H1 (cell line): ENCODE measurements at regions not wholly inside any gene's neighbourhood (a gene's known extent, or its start where the extent isn't known, plus 50 kb on each side); places are given as distances from the start of the nearest gene placed in this dataset.

Experiments used
- CTCF ChIA-PET: fragments of 300-600 bp; sonication (Branson Sonifier 250); formaldehyde crosslinking; loops from one replicate; lab custom pipeline; 2021; ENCODE audit not compliant: partially characterized antibody; lab: Charles Lee
- POLR2A ChIA-PET: fragments of 300-600 bp; sonication (Branson Sonifier 250); formaldehyde crosslinking; loops from one replicate; lab custom pipeline; 2021; ENCODE audit warnings: inconsistent platforms; ENCODE audit not compliant: partially characterized antibody; lab: Charles Lee
- DNase-seq, 2 experiments: peaks; one replicate each; pipeline versions ENCODE4 v3.0.0 to v3.0.0-alpha.2; 2010 to 2022; ENCODE audit warnings: low spot score in 2 of 2, low read depth in 1 of 2, mixed read lengths in 1 of 2
- FAIRE-seq: peaks from 2 replicates; lab custom pipeline; 2011; peaks lifted over from hg19 to GRCh38; lab: Jason Lieb, UNC
- H2AFZ ChIP-seq: 2 replicates; pipeline ENCODE4 v1.8.1; 2012; ENCODE audit warnings: low read length, inconsistent platforms
- H2AK5ac ChIP-seq: 2 replicates; pipeline ENCODE4 v1.6.1; 2013; ENCODE audit warnings: low read depth, low read length
- H2BK120ac ChIP-seq: replicated peaks from 2 replicates; pipeline ENCODE3; 2013; ENCODE audit warnings: low read depth, low read length, inconsistent platforms
- H2BK12ac ChIP-seq: 2 replicates; pipeline ENCODE4 v1.6.1; 2013; ENCODE audit warnings: low read depth, low read length
- H2BK15ac ChIP-seq: 2 replicates; pipeline ENCODE4 v1.6.1; 2013; ENCODE audit warnings: low read length
- H2BK20ac ChIP-seq: 2 replicates; pipeline ENCODE4 v1.6.1; 2013; ENCODE audit warnings: low read length
- H2BK5ac ChIP-seq: 2 replicates; pipeline ENCODE4 v1.6.1; 2013; ENCODE audit warnings: low read depth, low read length
- H3K14ac ChIP-seq: 2 replicates; pipeline ENCODE4 v1.6.1; 2013; ENCODE audit warnings: inconsistent platforms; ENCODE audit not compliant: insufficient read length
- H3K18ac ChIP-seq: 2 replicates; pipeline ENCODE4 v1.6.1; 2013; ENCODE audit warnings: low read length; ENCODE audit errors: extremely low read depth
- H3K23ac ChIP-seq: 2 replicates; pipeline ENCODE4 v1.6.1; 2013; ENCODE audit warnings: inconsistent platforms; ENCODE audit not compliant: insufficient read length
- H3K23me2 ChIP-seq: 2 replicates; pipeline ENCODE4 v1.6.1; 2013; ENCODE audit warnings: low read depth, low read length
- H3K27ac ChIP-seq: 2 replicates; pipeline ENCODE4 v1.6.1; 2011; ENCODE audit warnings: low read depth, low read length, inconsistent platforms
- H3K27me3 ChIP-seq, 4 experiments: replicated peaks in 1 of 4; 1 replicate in 1 of 4; 2 replicates in 3 of 4; pipeline versions ENCODE4 v1.6.1 to v1.8.1; 2011 to 2013; ENCODE audit warnings: low read length in 3 of 4, mild to moderate bottlenecking in 3 of 4, inconsistent platforms in 2 of 4, mixed read lengths in 2 of 4, moderate library complexity in 1 of 4; ENCODE audit not compliant: control insufficient read depth in 3 of 4, insufficient read depth in 3 of 4; ENCODE audit errors: extremely low read depth in 1 of 4
- H3K36me3 ChIP-seq, 4 experiments: 2 replicates each; pipeline versions ENCODE4 v1.6.1 to v1.8.1; 2011 to 2013; ENCODE audit warnings: mild to moderate bottlenecking in 4 of 4, low read length in 3 of 4, moderate library complexity in 2 of 4, control low read depth in 1 of 4, inconsistent platforms in 1 of 4; ENCODE audit not compliant: insufficient read depth in 4 of 4, control insufficient read depth in 2 of 4
- H3K4ac ChIP-seq: replicated peaks from 2 replicates; pipeline ENCODE3; 2013; ENCODE audit warnings: low read length, low read depth, mixed read lengths, inconsistent platforms; ENCODE audit not compliant: insufficient read length
- H3K4me1 ChIP-seq, 4 experiments: replicated peaks in 1 of 4; 1 replicate in 1 of 4; 2 replicates in 3 of 4; pipeline versions ENCODE4 v1.6.1 to v1.8.1; 2011 to 2013; ENCODE audit warnings: low read length in 3 of 4, inconsistent platforms in 2 of 4, mixed read lengths in 1 of 4; ENCODE audit not compliant: insufficient read depth in 4 of 4, control insufficient read depth in 3 of 4
- H3K4me2 ChIP-seq, 2 experiments: 2 replicates each; pipeline versions ENCODE4 v1.6.1 to v1.8.1; 2011 to 2013; ENCODE audit warnings: low read depth in 2 of 2, low read length in 2 of 2, control low read depth in 1 of 2, inconsistent platforms in 1 of 2, mild to moderate bottlenecking in 1 of 2; ENCODE audit not compliant: insufficient read depth in 1 of 2
- H3K4me3 ChIP-seq, 4 experiments: fragments of 200-600, 300-600 bp in 1 of 4; sonication (generic), shearing (Covaris generic), sonication (Bioruptor Twin) in 1 of 4; 2 replicates each; pipeline versions ENCODE4 v1.5.1 to v1.8.1; 2011 to 2016; ENCODE audit warnings: low read length in 4 of 4, low read depth in 3 of 4, control low read depth in 2 of 4, inconsistent platforms in 2 of 4, mild to moderate bottlenecking in 2 of 4, mixed read lengths in 1 of 4, moderate library complexity in 1 of 4; ENCODE audit not compliant: insufficient read depth in 2 of 4; ENCODE audit errors: extremely low read depth in 1 of 4
- H3K56ac ChIP-seq: replicated peaks from 2 replicates; pipeline ENCODE3; 2013; ENCODE audit warnings: low read depth, mild to moderate bottlenecking, mixed read lengths, low read length, inconsistent platforms; ENCODE audit not compliant: insufficient read length
- H3K79me1 ChIP-seq: 2 replicates; pipeline ENCODE4 v1.6.1; 2013; ENCODE audit warnings: low read depth, low read length, control low read depth
- H3K79me2 ChIP-seq, 2 experiments: 2 replicates each; pipeline versions ENCODE4 v1.6.1 to v1.8.1; 2012 to 2013; ENCODE audit warnings: low read length in 2 of 2, mild to moderate bottlenecking in 2 of 2, inconsistent platforms in 1 of 2; ENCODE audit not compliant: insufficient read depth in 2 of 2, control insufficient read depth in 1 of 2
- H3K9ac ChIP-seq, 4 experiments: replicated peaks in 1 of 4; 1 replicate in 1 of 4; 2 replicates in 3 of 4; pipeline versions ENCODE4 v1.6.1 to v1.8.1; 2011 to 2013; ENCODE audit warnings: low read depth in 3 of 4, low read length in 3 of 4, control low read depth in 2 of 4, mild to moderate bottlenecking in 2 of 4, moderate library complexity in 2 of 4, inconsistent platforms in 1 of 4; ENCODE audit errors: extremely low read depth in 1 of 4
- H3K9me3 ChIP-seq, 2 experiments: 2 replicates each; pipeline versions ENCODE4 v1.6.1 to v1.8.1; 2012 to 2013; ENCODE audit warnings: mild to moderate bottlenecking in 2 of 2, moderate library complexity in 2 of 2, control low read depth in 1 of 2, inconsistent platforms in 1 of 2, low read depth in 1 of 2, low read length in 1 of 2, mixed read lengths in 1 of 2; ENCODE audit not compliant: insufficient read depth in 2 of 2
- H4K20me1 ChIP-seq, 2 experiments: replicated peaks in 1 of 2; 2 replicates each; pipeline versions ENCODE3 to v1.8.1; 2011 to 2013; ENCODE audit warnings: inconsistent platforms in 2 of 2, low read length in 2 of 2, mild to moderate bottlenecking in 1 of 2; ENCODE audit not compliant: insufficient read depth in 2 of 2, control insufficient read depth in 1 of 2
- H4K5ac ChIP-seq: 2 replicates; pipeline ENCODE4 v1.6.1; 2013; ENCODE audit warnings: low read length, low read depth, mixed read lengths, inconsistent platforms; ENCODE audit not compliant: insufficient read length
- H4K8ac ChIP-seq: 2 replicates; pipeline ENCODE4 v1.8.0; 2013; ENCODE audit warnings: mild to moderate bottlenecking, moderate library complexity, low read length, inconsistent platforms; ENCODE audit not compliant: insufficient read depth; ENCODE audit errors: extremely low read depth
- H4K91ac ChIP-seq: replicated peaks from 2 replicates; pipeline ENCODE3; 2013; ENCODE audit warnings: low read length, mixed read lengths, inconsistent platforms; ENCODE audit not compliant: insufficient read length
- ATF3 ChIP-seq: IDR thresholded peaks from 2 replicates; pipeline ENCODE4 v1.6.1; 2011; ENCODE audit warnings: low read depth, mild to moderate bottlenecking, low read length; ENCODE audit not compliant: insufficient read depth
- BRCA1 ChIP-seq: IDR thresholded peaks from 2 replicates; pipeline ENCODE4 v1.6.1; 2012; ENCODE audit warnings: low read depth, low read length, improper control_type of control experiment
- JUN ChIP-seq: IDR thresholded peaks from 2 replicates; pipeline ENCODE4 v1.6.1; 2011; ENCODE audit warnings: low read depth, mild to moderate bottlenecking, improper control_type of control experiment, low read length
- MAFK ChIP-seq: IDR thresholded peaks from 2 replicates; pipeline ENCODE4 v1.6.1; 2012; ENCODE audit warnings: low read depth, mild to moderate bottlenecking, improper control_type of control experiment, low read length
- PHF8 ChIP-seq: fragments of 200-600 bp; sonication (generic); conservative IDR thresholded peaks from 2 replicates; pipeline ENCODE4 v1.7.1; 2012; ENCODE audit warnings: low read depth, mild to moderate bottlenecking, inconsistent platforms, low read length, moderate library complexity
- SIN3A ChIP-seq, 2 experiments: IDR thresholded peaks in 1 of 2; conservative IDR thresholded peaks in 1 of 2; 2 replicates each; pipeline ENCODE4 v1.6.1; 2011 to 2012; ENCODE audit warnings: low read length in 2 of 2, improper control_type of control experiment in 1 of 2, low read depth in 1 of 2, mild to moderate bottlenecking in 1 of 2
- SIRT6 ChIP-seq: IDR thresholded peaks from one replicate; pipeline ENCODE4 v1.7.1; 2012; ENCODE audit warnings: low read length, inconsistent platforms
- SP2 ChIP-seq: IDR thresholded peaks from 2 replicates; pipeline ENCODE4 v1.6.1; 2012; ENCODE audit warnings: mild to moderate bottlenecking, low read length, inconsistent platforms
- USF2 ChIP-seq: IDR thresholded peaks from 2 replicates; pipeline ENCODE4 v1.6.1; 2011; ENCODE audit warnings: low read length, improper control_type of control experiment
- WGBS, 2 experiments: shearing (Covaris generic) in 1 of 2; methylation state at CpG; one replicate each; pipeline versions ENCODE4 v1.1.6 to v1.1.7; 2013 to 2015; ENCODE audit warnings: low lambda C conversion rate in 2 of 2, mixed read lengths in 2 of 2, inconsistent platforms in 1 of 2, low coverage in 1 of 2, missing lambda C conversion rate in 1 of 2; ENCODE audit not compliant: insufficient replicate concordance in 2 of 2, insufficient coverage in 1 of 2, insufficient read length in 1 of 2; ENCODE audit errors: extremely low coverage in 1 of 2, missing lambda C conversion rate in 1 of 2; 5-methylcytosine and 5-hydroxymethylcytosine counted together

- Histone ChIP-seq H3K27me3 (no peaks in the 10 kb centered on the region), H3K36me3 (no peaks in the 10 kb centered on the region; a peak in 1 of 8 replicates), H4K20me1 (no peaks in the 10 kb centered on the region), H4K8ac (no peak overlapping the region), H2BK12ac (no peak overlapping the region), H3K23ac (no peak overlapping the region), H2BK120ac (no peak overlapping the region), H3K9me3 (peaks cover 48 to 75% of the 10 kb centered on the region in 2 experiments), H2BK15ac (no peak overlapping the region), H2AFZ (no peak overlapping the region), H3K4me3 (no peak overlapping the region), H3K14ac (no peak overlapping the region), H3K27ac (no peak overlapping the region), H2BK5ac (no peak overlapping the region), H2BK20ac (no peak overlapping the region), H4K5ac (no peak overlapping the region), H3K23me2 (no peaks in the 10 kb centered on the region), H3K79me2 (no peaks in the 10 kb centered on the region), H3K79me1 (no peaks in the 10 kb centered on the region), H3K4ac (no peak overlapping the region), H3K4me2 (no peak overlapping the region)
- ChIA-PET CTCF (no interaction called here), POLR2A (no interaction called here)
- DNase-seq = no peak
- 96% methylated on average over 3 of the region's 3 CpGs; no CpG with 5 or more reads in 1 of the 2 experiments for WGBS, 2 experiments
- TF ChIP-seq SIN3A (conservative IDR thresholded peaks at IDR 0.05 in 1 of 2, IDR thresholded peaks at IDR 0.05 in 1 of 2; ENCODE audit: low read depth in 1 of 2, low read length in 2 of 2) (no peak), MAFK (no peak), USF2 (no peak), BRCA1 (no peak), SIRT6 (no peak), JUN (no peak), PHF8 (no peak), SP2 (no peak), ATF3 (no peak)
- TF ChIP-seq, all 59 proteins: peak for 0
- FAIRE-seq = no peak
- H2AK5ac ChIP-seq = no peak overlapping the region
- no peaks in the 10 kb centered on the region for H3K4me1 ChIP-seq
- no peak overlapping the region for H4K91ac ChIP-seq
- H3K56ac ChIP-seq = no peak overlapping the region
- H3K18ac ChIP-seq = no peak overlapping the region
- H3K9ac ChIP-seq = no peak overlapping the region
These were observed 146.6 kb downstream of the ZNF33B start for GRCh38 chr10:42491801-42492200.
